WTC11 (cell line): ENCODE measurements at regions not wholly inside any gene's neighbourhood (a gene's known extent, or its start where the extent isn't known, plus 50 kb on each side); places are given as distances from the start of the nearest gene placed in this dataset.
A peak's percentile ranks its signal among the peaks of the same experiment; 100 is the strongest.

Source experiments
- ATAC-seq: fragments of 200-7000 bp; cut with Tn5 transposase; 2 replicates; pipeline ENCODE4 v1.10.0; 2021; ENCODE audit warnings: mild to moderate bottlenecking, moderate library complexity
- CTCF ChIA-PET: fragments of 300-600 bp; sonication (Branson Sonifier 250); formaldehyde crosslinking; loops from one replicate; lab custom pipeline; 2021; ENCODE audit warnings: antibody characterized with exemption; lab: Charles Lee
- POLR2A ChIA-PET: fragments of 350-600 bp; sonication (Branson Sonifier 250); formaldehyde crosslinking; loops from one replicate; lab custom pipeline; 2021; ENCODE audit warnings: antibody characterized with exemption; lab: Charles Lee
- DNase-seq: peaks from one replicate; pipeline ENCODE4 v3.0.0; 2021; ENCODE audit warnings: low spot score
- H3K27ac Mint-ChIP-seq: 2 replicates; pipeline ENCODE4 v1.8.0; 2021; ENCODE audit warnings: mixed read lengths
- H3K27me3 Mint-ChIP-seq: 2 replicates; pipeline ENCODE4 v1.8.0; 2021; ENCODE audit warnings: low read depth, mild to moderate bottlenecking, moderate library complexity, mixed read lengths
- H3K36me3 Mint-ChIP-seq: 2 replicates; pipeline ENCODE4 v1.8.0; 2021; ENCODE audit warnings: mixed read lengths
- H3K4me1 Mint-ChIP-seq: 2 replicates; pipeline ENCODE4 v1.8.0; 2022; ENCODE audit warnings: mixed read lengths
- H3K4me3 Mint-ChIP-seq: 2 replicates; pipeline ENCODE4 v1.8.0; 2021; ENCODE audit warnings: mild to moderate bottlenecking, moderate library complexity, mixed read lengths
- H3K9me3 Mint-ChIP-seq: 2 replicates; pipeline ENCODE4 v1.8.0; 2021; ENCODE audit warnings: mixed read lengths
- AFF4 ChIP-seq: sonication (generic); formaldehyde crosslinking; IDR thresholded peaks from 2 replicates; pipeline ENCODE4 v1.8.1; 2023; ENCODE audit warnings: mild to moderate bottlenecking, missing genetic modification reagents, borderline replicate concordance
- ARID4B ChIP-seq: sonication (generic); formaldehyde crosslinking; IDR thresholded peaks from 2 replicates; pipeline ENCODE4 v1.8.0; 2023; ENCODE audit warnings: missing genetic modification reagents, mild to moderate bottlenecking, borderline replicate concordance
- ATF3 ChIP-seq: sonication (generic); formaldehyde crosslinking; conservative IDR thresholded peaks from 2 replicates; pipeline ENCODE4 v1.8.1; 2022; ENCODE audit warnings: mild to moderate bottlenecking, missing genetic modification reagents
- CBFB ChIP-seq: sonication (generic); formaldehyde crosslinking; IDR thresholded peaks from 2 replicates; pipeline ENCODE4 v1.8.1; 2022; ENCODE audit warnings: mild to moderate bottlenecking, low read depth, missing genetic modification reagents
- CDX4 ChIP-seq: fragments of 250-450 bp; sonication (Bioruptor Pico); IDR thresholded peaks from 2 replicates; pipeline ENCODE4 v1.9.0; 2021; ENCODE audit warnings: moderate library complexity, mild to moderate bottlenecking, inconsistent platforms, borderline replicate concordance
- FOXP1 ChIP-seq: sonication (generic); formaldehyde crosslinking; IDR thresholded peaks from 2 replicates; pipeline ENCODE4 v1.8.0; 2022; ENCODE audit warnings: missing genetic modification reagents, mild to moderate bottlenecking, moderate library complexity, borderline replicate concordance
- GRHL2 ChIP-seq: fragments of 250-450 bp; sonication (Bioruptor Pico); IDR thresholded peaks from 2 replicates; pipeline ENCODE4 v1.8.0; 2022; ENCODE audit warnings: mild to moderate bottlenecking, moderate library complexity; ENCODE audit not compliant: insufficient replicate concordance, severe bottlenecking
- IRF1 ChIP-seq: sonication (generic); formaldehyde crosslinking; IDR thresholded peaks from 2 replicates; pipeline ENCODE4 v1.8.0; 2023; ENCODE audit warnings: missing genetic modification reagents
- JAZF1 ChIP-seq: fragments of 250-450 bp; sonication (Bioruptor Pico); IDR thresholded peaks from 2 replicates; pipeline ENCODE4 v1.9.0; 2021; ENCODE audit warnings: moderate library complexity, mild to moderate bottlenecking, inconsistent platforms
- MLX ChIP-seq: sonication (generic); formaldehyde crosslinking; IDR thresholded peaks from 2 replicates; pipeline ENCODE4 v1.8.1; 2023; ENCODE audit warnings: mild to moderate bottlenecking, missing genetic modification reagents, moderate library complexity
- NR1H2 ChIP-seq: sonication (generic); formaldehyde crosslinking; IDR thresholded peaks from 2 replicates; pipeline ENCODE4 v1.9.0; 2021; ENCODE audit warnings: mild to moderate bottlenecking, moderate library complexity, missing genetic modification reagents
- PREB ChIP-seq: sonication (generic); formaldehyde crosslinking; IDR thresholded peaks from 2 replicates; pipeline ENCODE4 v1.8.1; 2022; ENCODE audit warnings: mild to moderate bottlenecking, missing genetic modification reagents, moderate library complexity, borderline replicate concordance
- STAT6 ChIP-seq: sonication (generic); formaldehyde crosslinking; conservative IDR thresholded peaks from 2 replicates; pipeline ENCODE4 v1.8.1; 2023; ENCODE audit warnings: mild to moderate bottlenecking, low read depth, missing genetic modification reagents, moderate library complexity
- TEAD1 ChIP-seq: sonication (generic); formaldehyde crosslinking; IDR thresholded peaks from 2 replicates; pipeline ENCODE4 v1.8.0; 2022; ENCODE audit warnings: mild to moderate bottlenecking, missing genetic modification reagents
- TP53 ChIP-seq: sonication (generic); formaldehyde crosslinking; IDR thresholded peaks from 2 replicates; pipeline ENCODE4 v1.8.1; 2023; ENCODE audit warnings: mild to moderate bottlenecking, missing genetic modification reagents
- ZBTB43 ChIP-seq: sonication (generic); formaldehyde crosslinking; IDR thresholded peaks from 2 replicates; pipeline ENCODE4 v1.8.1; 2023; ENCODE audit warnings: mild to moderate bottlenecking, missing genetic modification reagents
- ZNF263 ChIP-seq: sonication (generic); formaldehyde crosslinking; IDR thresholded peaks from 2 replicates; pipeline ENCODE4 v1.8.1; 2022; ENCODE audit warnings: low read depth, mild to moderate bottlenecking, moderate library complexity, missing genetic modification reagents
- ZNF317 ChIP-seq: sonication (generic); formaldehyde crosslinking; IDR thresholded peaks from 2 replicates; pipeline ENCODE4 v1.8.1; 2023; ENCODE audit warnings: low read depth, mild to moderate bottlenecking, moderate library complexity, missing genetic modification reagents, borderline replicate concordance
- ZSCAN18 ChIP-seq: fragments of 250-450 bp; sonication (Bioruptor Pico); IDR thresholded peaks from 2 replicates; pipeline ENCODE4 v2.1.2; 2022; ENCODE audit warnings: mild to moderate bottlenecking, moderate library complexity

GRCh38 chr18:55974521-55974920 lies 386.5 kb upstream of the TCF4 start:
- no peaks in the 10 kb centered on the region for H3K27me3 Mint-ChIP-seq
- POLR2A ChIA-PET, result no interaction called here
- peak; percentile 51 for ATAC-seq
- peaks cover 7% of the 10 kb centered on the region for H3K9me3 Mint-ChIP-seq
- CTCF ChIA-PET, result no interaction called here
- no peak overlapping the region for H3K4me3 Mint-ChIP-seq
- no peak for TF ChIP-seq AFF4 (CRISPR knock-in tag)
- no peak for TF ChIP-seq PREB (CRISPR knock-in tag)
- no peak for TF ChIP-seq MLX (CRISPR knock-in tag)
- TF ChIP-seq TEAD1 (CRISPR knock-in tag), result no peak
- no peak for TF ChIP-seq NR1H2
- no peak for TF ChIP-seq ARID4B (CRISPR knock-in tag)
- TF ChIP-seq GRHL2 (CRISPR knock-in tag), result no peak
- no peak for TF ChIP-seq ZSCAN18 (CRISPR knock-in tag)
- TF ChIP-seq CDX4, result no peak
- TF ChIP-seq ZBTB43 (CRISPR knock-in tag), result no peak
- TF ChIP-seq TP53 (CRISPR knock-in tag), result no peak
- TF ChIP-seq CBFB, result no peak
- no peak for TF ChIP-seq ZNF263 (CRISPR knock-in tag)
- TF ChIP-seq JAZF1, result no peak
- no peak for TF ChIP-seq ATF3 (CRISPR knock-in tag)
- no peak for TF ChIP-seq ZNF317 (CRISPR knock-in tag)
- TF ChIP-seq IRF1 (CRISPR knock-in tag), result no peak
- TF ChIP-seq FOXP1, result no peak
- no peak for TF ChIP-seq STAT6 (CRISPR knock-in tag)
- no peak overlapping the region for H3K27ac Mint-ChIP-seq
- DNase-seq, result no peak
- H3K4me1 Mint-ChIP-seq, result peaks cover 7% of the 10 kb centered on the region; the same call in 1 of the 2 replicates
- H3K36me3 Mint-ChIP-seq, result no peaks in the 10 kb centered on the region
